ENCODE measurements at regions not wholly inside any gene's neighbourhood (a gene's known extent, or its start where the extent isn't known, plus 50 kb on each side); places are given as distances from the start of the nearest gene placed in this dataset.

GRCh38 chr3:1501406-1502115, 408.7 kb downstream of the CNTN6 start:
- DNase-seq (no peak), ATAC-seq (no peak)
- H3K27me3 ChIP-seq: no peaks in the 10 kb centered on the region
- H3K27ac ChIP-seq: no peak overlapping the region
- no peaks in the 10 kb centered on the region for H3K9me3 ChIP-seq
- H3K4me1 ChIP-seq: no peaks in the 10 kb centered on the region
- intact Hi-C loops (cut with DNase I): no loop called here
- no peak for TF ChIP-seq POLR2A (IDR thresholded peaks at IDR 0.05)
- TF ChIP-seq, protein P1, sequence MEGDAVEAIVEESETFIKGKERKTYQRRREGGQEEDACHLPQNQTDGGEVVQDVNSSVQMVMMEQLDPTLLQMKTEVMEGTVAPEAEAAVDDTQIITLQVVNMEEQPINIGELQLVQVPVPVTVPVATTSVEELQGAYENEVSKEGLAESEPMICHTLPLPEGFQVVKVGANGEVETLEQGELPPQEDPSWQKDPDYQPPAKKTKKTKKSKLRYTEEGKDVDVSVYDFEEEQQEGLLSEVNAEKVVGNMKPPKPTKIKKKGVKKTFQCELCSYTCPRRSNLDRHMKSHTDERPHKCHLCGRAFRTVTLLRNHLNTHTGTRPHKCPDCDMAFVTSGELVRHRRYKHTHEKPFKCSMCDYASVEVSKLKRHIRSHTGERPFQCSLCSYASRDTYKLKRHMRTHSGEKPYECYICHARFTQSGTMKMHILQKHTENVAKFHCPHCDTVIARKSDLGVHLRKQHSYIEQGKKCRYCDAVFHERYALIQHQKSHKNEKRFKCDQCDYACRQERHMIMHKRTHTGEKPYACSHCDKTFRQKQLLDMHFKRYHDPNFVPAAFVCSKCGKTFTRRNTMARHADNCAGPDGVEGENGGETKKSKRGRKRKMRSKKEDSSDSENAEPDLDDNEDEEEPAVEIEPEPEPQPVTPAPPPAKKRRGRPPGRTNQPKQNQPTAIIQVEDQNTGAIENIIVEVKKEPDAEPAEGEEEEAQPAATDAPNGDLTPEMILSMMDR (IDR thresholded peaks at IDR 0.05): no peak
- H3K4me3 ChIP-seq: no peak overlapping the region
- WGBS (ENCODE audit: insufficient coverage, low coverage, low lambda C conversion rate, missing lambda C conversion rate): 41% methylated on average over 6 of the region's 6 CpGs
- no peaks in the 10 kb centered on the region for H3K36me3 ChIP-seq

- Histone ChIP-seq H3K27me3 (no peaks in the 10 kb centered on the region), H3K4me1 (no peaks in the 10 kb centered on the region), H3K9me3 (no peaks in the 10 kb centered on the region), H3K4me3 (no peak overlapping the region), H3K27ac (no peak overlapping the region), H3K36me3 (no peaks in the 10 kb centered on the region)
- 18% methylated on average over 1 of the region's 1 CpG for WGBS (ENCODE audit: insufficient coverage, low coverage, low lambda C conversion rate, missing lambda C conversion rate)
- intact Hi-C loops (cut with DNase I): no loop called here
- DNase-seq: no peak
- TF ChIP-seq POLR2A (IDR thresholded peaks at IDR 0.05): no peak
- TF ChIP-seq, protein P1 (IDR thresholded peaks at IDR 0.05): no peak
- ATAC-seq: no peak
Measured at GRCh38 chr3:1506090-1506489, 413.3 kb downstream of the CNTN6 start.

DNA sequence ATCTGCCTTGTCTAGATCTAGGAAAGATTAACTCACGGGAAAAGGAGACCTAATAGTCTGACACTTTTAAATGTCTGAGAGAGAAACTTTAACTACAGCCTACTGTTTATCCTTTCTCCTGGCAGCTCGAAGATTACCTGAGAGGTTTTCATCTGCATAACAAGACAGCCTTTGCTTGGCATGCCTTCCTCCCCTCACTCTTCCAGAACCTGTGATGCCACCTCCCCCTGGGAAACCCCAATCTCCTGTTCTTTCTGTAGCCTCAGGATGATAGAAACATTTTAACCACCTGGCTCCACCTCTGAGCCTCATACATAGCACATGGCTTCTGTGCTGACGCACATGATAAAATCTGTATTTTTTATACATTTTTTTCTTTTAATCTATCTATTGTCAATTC, 420.8 kb downstream of the CNTN6 start:
- DNase-seq (no peak), ATAC-seq (no peak)
- Histone ChIP-seq H3K27ac (no peak overlapping the region), H3K4me3 (no peak overlapping the region), H3K4me1 (no peaks in the 10 kb centered on the region), H3K9me3 (no peaks in the 10 kb centered on the region), H3K27me3 (no peaks in the 10 kb centered on the region), H3K36me3 (no peaks in the 10 kb centered on the region)
- intact Hi-C loops (cut with DNase I): no loop called here
- no peak for TF ChIP-seq POLR2A (IDR thresholded peaks at IDR 0.05)
- TF ChIP-seq, protein P1 (IDR thresholded peaks at IDR 0.05): no peak
- WGBS (ENCODE audit: insufficient coverage, low coverage, low lambda C conversion rate, missing lambda C conversion rate): 41% methylated on average over 3 of the region's 3 CpGs

- Histone ChIP-seq H3K27me3 (no peaks in the 10 kb centered on the region), H3K27ac (no peak overlapping the region), H3K4me1 (no peaks in the 10 kb centered on the region), H3K9me3 (no peaks in the 10 kb centered on the region), H3K4me3 (no peak overlapping the region), H3K36me3 (no peaks in the 10 kb centered on the region)
- ATAC-seq (no peak), DNase-seq (no peak)
- intact Hi-C loops (cut with DNase I): no loop called here
- TF ChIP-seq, protein P1 (IDR thresholded peaks at IDR 0.05): no peak
- TF ChIP-seq POLR2A (IDR thresholded peaks at IDR 0.05): no peak
- 21% methylated on average over 4 of the region's 4 CpGs for WGBS (ENCODE audit: insufficient coverage, low coverage, low lambda C conversion rate, missing lambda C conversion rate)
Measured at GRCh38 chr3:1515882-1516281, 423.1 kb downstream of the CNTN6 start.

All from right lobe of liver (tissue), 6 donors.